Spinal cord (tissue), 9 donors: ENCODE measurements at regions not wholly inside any gene's neighbourhood (a gene's known extent, or its start where the extent isn't known, plus 50 kb on each side); places are given as distances from the start of the nearest gene placed in this dataset.
A peak's percentile ranks its signal among the peaks of the same experiment; 100 is the strongest.

Source experiments
- DNase-seq, 6 donors: peaks; one replicate each; pipeline versions ENCODE4 v3.0.0 to v3.0.0-alpha.2; 2013 to 2015; ENCODE audit warnings: low spot score in 6 of 6, low read depth in 4 of 6
- H3K27ac ChIP-seq: one replicate; pipeline ENCODE4 v1.5.1; 2013; ENCODE audit warnings: low read depth, low read length, control low read depth
- H3K27me3 ChIP-seq: one replicate; pipeline ENCODE4 v1.6.1; 2013; ENCODE audit warnings: low read length; ENCODE audit not compliant: control insufficient read depth, insufficient read depth
- H3K36me3 ChIP-seq: one replicate; pipeline ENCODE4 v1.6.1; 2013; ENCODE audit warnings: low read length; ENCODE audit not compliant: control insufficient read depth, insufficient read depth
- H3K4me1 ChIP-seq: one replicate; pipeline ENCODE4 v1.6.1; 2013; ENCODE audit warnings: low read length; ENCODE audit not compliant: control insufficient read depth, insufficient read depth
- H3K4me3 ChIP-seq: one replicate; pipeline ENCODE4 v1.5.1; 2013; ENCODE audit warnings: low read depth, low read length, control low read depth
- H3K9me3 ChIP-seq: one replicate; pipeline ENCODE4 v1.6.1; 2013; ENCODE audit warnings: low read length; ENCODE audit not compliant: control insufficient read depth, insufficient read depth
- WGBS: methylation state at CpG from one replicate; pipeline ENCODE4 v1.1.5; 2013; ENCODE audit warnings: missing lambda C conversion rate; ENCODE audit not compliant: insufficient coverage; 5-methylcytosine and 5-hydroxymethylcytosine counted together
- donor health status: healthy.

GRCh38 chr16:86316967-86317812, 193.1 kb upstream of the FOXF1 start:
- DNase-seq = no peak
- H3K9me3 ChIP-seq = no peaks in the 10 kb centered on the region
- WGBS = 81% methylated on average over 18 of the region's 21 CpGs
- H3K27me3 ChIP-seq = no peaks in the 10 kb centered on the region
- no peaks in the 10 kb centered on the region for H3K36me3 ChIP-seq
- no peak overlapping the region for H3K4me3 ChIP-seq
- H3K27ac ChIP-seq = no peak overlapping the region
- peaks cover under 1% of the 10 kb centered on the region for H3K4me1 ChIP-seq

DNA sequence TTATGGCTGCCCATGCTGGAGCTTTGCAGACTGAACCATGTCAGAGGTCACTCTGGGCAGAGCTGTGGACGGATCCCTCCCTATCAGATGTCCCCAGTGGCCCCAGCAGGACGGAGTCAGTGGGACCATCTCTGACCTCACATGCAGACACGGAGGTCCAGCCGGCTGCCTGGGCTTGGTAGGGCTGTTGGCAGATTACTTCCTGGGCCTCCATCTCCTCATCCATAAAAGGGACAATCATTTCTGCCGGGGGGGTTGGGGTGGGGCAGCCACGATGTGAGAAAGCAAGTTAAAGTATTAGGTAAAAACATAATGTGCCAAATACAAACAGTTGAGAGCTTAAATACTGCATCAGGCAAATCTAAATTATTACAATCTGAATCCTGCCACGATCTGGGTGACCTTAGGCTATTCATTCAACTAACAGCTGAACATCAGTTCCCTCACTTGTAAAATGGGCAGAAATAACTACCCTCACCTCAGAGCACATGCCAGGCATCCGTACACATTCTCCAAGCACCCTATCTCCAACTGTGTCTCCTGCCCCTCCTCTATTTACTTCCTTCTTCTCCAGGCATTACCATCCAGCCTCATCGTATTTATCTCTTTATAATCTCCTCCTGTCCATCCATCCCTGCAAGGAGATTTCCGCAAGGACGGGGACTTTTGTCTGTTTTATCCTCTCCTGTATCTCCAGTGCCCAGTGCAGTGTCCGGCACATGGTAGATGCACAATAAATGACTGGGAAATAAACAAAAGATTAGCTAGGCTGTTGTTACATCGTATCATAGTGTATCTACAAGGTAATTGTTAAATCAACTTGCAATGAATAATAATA, 192.3 kb upstream of the FOXF1 start:
- peaks cover 4% of the 10 kb centered on the region for H3K27me3 ChIP-seq
- H3K4me1 ChIP-seq = peaks cover 7% of the 10 kb centered on the region
- H3K36me3 ChIP-seq = no peaks in the 10 kb centered on the region
- 78% methylated on average over 5 of the region's 13 CpGs for WGBS
- H3K9me3 ChIP-seq = no peaks in the 10 kb centered on the region
- H3K4me3 ChIP-seq = no peak overlapping the region
- H3K27ac ChIP-seq = no peak overlapping the region
- DNase-seq = peak in 1 of 6 donors; percentile 35

DNA sequence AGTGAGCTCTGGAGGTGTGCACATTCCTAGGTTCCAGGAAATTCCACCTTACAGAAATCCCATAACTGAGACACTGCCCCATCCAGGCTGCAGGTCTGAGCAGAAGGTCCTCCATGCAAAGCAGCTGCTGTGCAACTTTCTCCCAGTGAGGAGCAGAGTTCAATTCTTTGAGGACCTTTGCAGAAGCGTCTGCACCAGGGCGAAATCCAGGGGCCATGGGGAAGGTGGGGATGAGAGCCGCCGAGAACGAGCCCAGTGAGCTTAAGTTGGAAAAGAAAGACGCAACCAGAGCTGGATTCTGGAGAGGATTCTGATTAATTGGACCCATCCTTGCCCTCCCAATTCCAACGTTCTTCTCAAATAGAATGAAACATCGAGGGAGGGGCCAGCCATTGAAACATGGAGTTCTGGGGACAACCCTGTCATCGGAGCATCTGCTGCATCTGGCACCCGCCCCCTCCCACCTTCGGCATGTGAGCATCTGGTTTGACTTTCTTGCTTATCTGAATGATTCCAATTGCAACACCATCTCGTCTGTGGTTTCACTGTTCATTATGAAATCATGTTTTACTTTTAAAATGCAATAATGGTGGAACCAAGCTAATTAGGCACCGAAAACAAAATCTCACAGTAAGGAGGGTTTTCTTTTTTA, 190.6 kb upstream of the FOXF1 start:
- H3K4me3 ChIP-seq = no peak overlapping the region
- no peak overlapping the region for H3K27ac ChIP-seq
- DNase-seq = no peak
- 60% methylated on average over 6 of the region's 13 CpGs for WGBS
- no peaks in the 10 kb centered on the region for H3K9me3 ChIP-seq
- H3K27me3 ChIP-seq = peaks cover 4% of the 10 kb centered on the region
- no peaks in the 10 kb centered on the region for H3K36me3 ChIP-seq
- H3K4me1 ChIP-seq = peaks cover 8% of the 10 kb centered on the region

GRCh38 chr16:86320237-86320595, 190.1 kb upstream of the FOXF1 start:
- WGBS = 100% methylated on average over 1 of the region's 3 CpGs

GRCh38 chr16:86321491-86321890, 188.8 kb upstream of the FOXF1 start:
- Histone ChIP-seq H3K4me1 (peaks cover 8% of the 10 kb centered on the region), H3K36me3 (no peaks in the 10 kb centered on the region), H3K4me3 (no peak overlapping the region), H3K27me3 (peaks cover 4% of the 10 kb centered on the region), H3K27ac (no peak overlapping the region), H3K9me3 (no peaks in the 10 kb centered on the region)
- no peak for DNase-seq
- WGBS = 82% methylated on average over 8 of the region's 9 CpGs

More at GRCh38 chr16:86320237-86320595, 190.1 kb upstream of the FOXF1 start:
- Histone ChIP-seq H3K36me3 (no peaks in the 10 kb centered on the region), H3K9me3 (no peaks in the 10 kb centered on the region), H3K27ac (no peak overlapping the region), H3K27me3 (peaks cover 4% of the 10 kb centered on the region), H3K4me1 (peaks cover 8% of the 10 kb centered on the region), H3K4me3 (no peak overlapping the region)
- DNase-seq = no peak

DNA sequence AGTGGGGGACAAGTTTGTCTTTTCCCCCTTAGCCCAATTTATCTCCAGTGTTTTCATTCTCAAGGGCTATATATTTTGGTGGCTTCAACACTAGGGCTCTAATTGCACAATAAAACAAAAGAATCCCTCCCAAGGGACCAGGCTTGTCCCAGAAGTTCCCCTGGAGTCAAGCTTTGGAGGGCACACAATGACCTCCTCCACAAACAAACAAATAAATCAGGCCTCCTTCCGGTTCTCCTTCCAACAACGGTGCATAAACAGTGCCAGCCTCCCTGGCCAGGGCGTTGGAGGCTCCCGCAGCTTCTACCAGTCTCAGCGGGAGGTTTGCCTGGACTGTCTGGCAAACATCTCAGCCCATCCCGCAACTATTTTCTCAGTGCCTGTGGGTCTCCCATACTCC, 188.0 kb upstream of the FOXF1 start:
- H3K4me3 ChIP-seq = no peak overlapping the region
- no peaks in the 10 kb centered on the region for H3K36me3 ChIP-seq
- peaks cover 8% of the 10 kb centered on the region for H3K4me1 ChIP-seq
- no peak overlapping the region for H3K27ac ChIP-seq
- 9% methylated on average over 5 of the region's 6 CpGs for WGBS
- no peaks in the 10 kb centered on the region for H3K9me3 ChIP-seq
- H3K27me3 ChIP-seq = peaks cover 4% of the 10 kb centered on the region
- peak in 1 of 6 donors; percentile 54 for DNase-seq

- Histone ChIP-seq H3K36me3 (no peaks in the 10 kb centered on the region), H3K27ac (no peak overlapping the region), H3K9me3 (no peaks in the 10 kb centered on the region), H3K27me3 (peaks cover 4% of the 10 kb centered on the region), H3K4me1 (peaks cover 10% of the 10 kb centered on the region), H3K4me3 (no peak overlapping the region)
- DNase-seq = peak in 1 of 6 donors; percentile 38
- 53% methylated on average over 7 of the region's 8 CpGs for WGBS
Measured at GRCh38 chr16:86322806-86323205, 187.5 kb upstream of the FOXF1 start.

- peaks cover 15% of the 10 kb centered on the region for H3K4me1 ChIP-seq
- 73% methylated on average over 14 of the region's 18 CpGs for whole genome bisulfite sequencing
- H3K27ac ChIP-seq = no peak overlapping the region
- no peaks in the 10 kb centered on the region for H3K9me3 ChIP-seq
- no peak for DNase-seq
- H3K27me3 ChIP-seq = peaks cover 4% of the 10 kb centered on the region
- no peak overlapping the region for H3K4me3 ChIP-seq
- no peaks in the 10 kb centered on the region for H3K36me3 ChIP-seq
Measured at GRCh38 chr16:86324320-86324719, 186.0 kb upstream of the FOXF1 start.

- Histone ChIP-seq H3K4me1 (peaks cover 15% of the 10 kb centered on the region), H3K27ac (no peak overlapping the region), H3K36me3 (no peaks in the 10 kb centered on the region), H3K9me3 (no peaks in the 10 kb centered on the region), H3K27me3 (peaks cover 4% of the 10 kb centered on the region), H3K4me3 (no peak overlapping the region)
- no peak for DNase-seq
- WGBS = no CpG with 5 or more reads among the region's 3 CpGs
Measured at GRCh38 chr16:86325360-86325759, 185.0 kb upstream of the FOXF1 start.
